ENCODE measurements at regions not wholly inside any gene's neighbourhood (a gene's known extent, or its start where the extent isn't known, plus 50 kb on each side); places are given as distances from the start of the nearest gene placed in this dataset.

- DNase-seq, result peak; percentile 29
These were observed 50.7 kb upstream of the TOX2 start for GRCh38 chr20:43863821-43864544.

GRCh38 chr20:43863330-43863729 lies 51.3 kb upstream of the TOX2 start:
- DNase-seq, result no peak

- DNase-seq, result no peak
These were observed 52.2 kb upstream of the TOX2 start for GRCh38 chr20:43862438-43862837.

GRCh38 chr20:43859994-43860393 lies 54.7 kb upstream of the TOX2 start:
- no peak for DNase-seq

GRCh38 chr20:43857932-43858331 lies 56.7 kb upstream of the TOX2 start:
- DNase-seq, result no peak

- no peak for DNase-seq
These were observed 57.5 kb upstream of the TOX2 start for GRCh38 chr20:43857127-43857526.

DNA sequence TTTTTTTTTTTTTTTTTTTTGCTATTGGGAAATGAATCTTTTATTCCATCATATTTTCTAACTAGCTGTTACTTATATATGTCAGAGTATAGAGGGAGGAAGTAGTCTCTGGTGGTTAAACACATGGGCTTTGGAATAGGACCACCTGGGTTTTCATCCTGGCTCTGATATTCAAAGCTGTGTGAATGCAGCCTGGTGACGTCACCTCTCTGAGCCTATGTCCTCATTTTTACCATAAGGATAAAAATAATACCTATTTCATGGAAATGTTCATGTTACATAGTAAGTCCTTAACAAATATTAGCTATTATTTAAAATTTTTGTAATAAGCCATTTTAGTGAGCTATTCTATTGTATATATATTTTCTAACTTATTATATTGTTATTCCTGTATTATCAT lies 58.8 kb upstream of the TOX2 start:
- DNase-seq, result no peak

DNA sequence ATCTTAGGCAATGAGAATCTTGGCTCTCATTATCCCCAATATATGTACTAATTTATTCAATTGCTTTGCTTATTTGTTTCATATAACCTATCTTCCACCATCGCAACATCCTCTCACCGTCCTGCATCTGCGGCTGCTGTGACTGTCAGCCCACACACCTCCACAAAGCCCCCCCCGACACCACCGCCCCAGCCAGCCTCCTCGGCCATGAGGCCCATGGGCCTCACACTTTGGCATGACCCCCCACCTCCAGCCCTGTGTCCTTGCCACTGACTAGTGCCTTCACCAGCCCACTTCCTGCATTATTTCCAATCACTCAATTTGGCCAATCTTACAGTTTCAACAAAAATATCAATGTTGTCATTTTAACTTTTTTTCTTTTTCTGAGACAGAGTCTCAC lies 60.7 kb upstream of the TOX2 start:
- DNase-seq, result no peak

DNA sequence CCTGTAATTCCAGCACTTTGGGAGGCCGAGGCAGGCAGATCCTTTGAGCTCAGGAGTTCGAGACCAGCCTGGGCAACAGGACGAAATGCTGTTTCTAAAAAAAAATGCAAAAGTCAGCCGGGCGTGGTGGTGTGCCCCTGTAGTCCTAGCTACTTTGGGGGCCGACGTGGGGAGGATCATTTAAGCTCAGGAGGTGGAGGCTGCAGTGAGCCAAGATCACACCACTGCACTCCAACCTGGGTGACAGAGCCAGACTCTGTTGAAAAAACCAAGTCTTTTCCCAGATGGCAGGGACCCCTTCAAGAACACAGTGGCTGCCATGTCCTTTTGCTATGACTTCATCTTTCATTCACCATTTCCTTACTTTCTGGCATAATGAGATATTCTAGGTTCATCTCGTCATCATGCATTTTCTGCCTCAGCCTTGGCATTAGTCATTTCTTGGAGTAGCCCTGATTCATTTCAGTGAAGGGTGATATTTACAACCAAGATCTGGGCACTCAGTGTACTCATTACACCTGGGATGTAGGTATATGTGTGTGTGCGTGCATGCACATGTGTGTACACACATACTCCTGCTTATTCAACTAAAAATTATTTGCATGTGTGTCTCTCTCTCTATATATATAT lies 61.4 kb upstream of the TOX2 start:
- DNase-seq, result no peak

GRCh38 chr20:43849496-43850186 lies 65.0 kb upstream of the TOX2 start:
- no peak for DNase-seq

DNA sequence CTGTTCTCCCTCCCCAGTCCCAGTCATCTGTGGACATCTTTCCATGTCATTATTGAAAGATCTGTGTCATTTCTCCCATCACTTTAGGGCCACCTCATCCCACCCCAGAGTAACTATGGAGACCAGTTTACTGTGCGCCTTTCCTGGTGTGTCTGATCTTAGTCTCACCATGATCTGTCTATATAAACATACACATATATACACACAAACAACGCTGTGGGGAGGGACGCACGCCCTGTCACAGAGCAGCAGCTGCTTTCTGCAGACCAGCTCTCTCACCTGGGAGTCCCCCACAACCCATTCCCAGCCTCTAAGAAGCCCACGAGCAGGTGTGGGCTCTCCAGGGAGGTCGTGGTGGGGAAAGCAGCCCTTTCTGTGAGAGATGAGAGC lies 68.1 kb upstream of the TOX2 start:
- no peak for DNase-seq

DNA sequence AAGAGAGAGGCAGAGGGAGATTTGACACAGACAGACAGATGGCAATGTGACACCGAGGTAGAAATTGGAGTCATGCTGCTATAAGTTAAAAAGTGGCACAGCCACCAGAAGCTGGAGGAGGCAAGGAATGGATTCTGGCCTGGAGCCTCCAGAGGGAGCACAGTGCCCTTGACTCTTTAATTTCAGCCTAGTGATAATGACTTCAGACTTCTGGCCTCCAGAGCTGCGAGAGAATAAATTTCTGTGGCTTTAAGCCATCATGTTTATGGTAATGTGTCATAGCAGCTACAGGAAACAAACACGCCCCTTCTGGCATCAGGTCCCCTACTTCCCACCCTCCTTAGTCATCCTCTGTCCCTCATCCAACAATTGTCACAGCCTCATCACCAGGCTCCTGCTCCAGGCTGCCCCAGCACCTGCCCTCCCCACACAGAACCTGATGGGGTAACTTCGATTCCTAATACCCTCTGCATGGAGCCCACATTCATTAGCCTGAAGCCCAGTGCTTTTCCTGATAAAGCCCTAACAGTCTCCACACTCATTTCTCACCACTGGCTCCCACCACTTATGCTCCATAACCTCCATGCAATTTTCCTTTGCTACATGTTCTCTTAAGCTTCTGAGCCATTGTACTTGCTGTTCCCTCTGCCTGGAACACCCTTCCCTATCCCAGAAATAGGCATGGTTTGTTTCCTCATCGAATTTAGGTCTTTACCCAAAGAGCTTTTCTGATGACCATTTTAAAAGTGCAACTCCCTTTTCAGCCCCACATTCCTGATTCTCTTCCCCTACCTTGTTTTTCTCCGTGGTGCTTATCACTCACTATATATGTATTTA lies 69.7 kb upstream of the TOX2 start:
- DNase-seq, result no peak

GRCh38 chr20:43843965-43844660 lies 70.5 kb upstream of the TOX2 start:
- no peak for DNase-seq

GRCh38 chr20:43843096-43843964 lies 71.3 kb upstream of the TOX2 start:
- no peak for DNase-seq

DNA sequence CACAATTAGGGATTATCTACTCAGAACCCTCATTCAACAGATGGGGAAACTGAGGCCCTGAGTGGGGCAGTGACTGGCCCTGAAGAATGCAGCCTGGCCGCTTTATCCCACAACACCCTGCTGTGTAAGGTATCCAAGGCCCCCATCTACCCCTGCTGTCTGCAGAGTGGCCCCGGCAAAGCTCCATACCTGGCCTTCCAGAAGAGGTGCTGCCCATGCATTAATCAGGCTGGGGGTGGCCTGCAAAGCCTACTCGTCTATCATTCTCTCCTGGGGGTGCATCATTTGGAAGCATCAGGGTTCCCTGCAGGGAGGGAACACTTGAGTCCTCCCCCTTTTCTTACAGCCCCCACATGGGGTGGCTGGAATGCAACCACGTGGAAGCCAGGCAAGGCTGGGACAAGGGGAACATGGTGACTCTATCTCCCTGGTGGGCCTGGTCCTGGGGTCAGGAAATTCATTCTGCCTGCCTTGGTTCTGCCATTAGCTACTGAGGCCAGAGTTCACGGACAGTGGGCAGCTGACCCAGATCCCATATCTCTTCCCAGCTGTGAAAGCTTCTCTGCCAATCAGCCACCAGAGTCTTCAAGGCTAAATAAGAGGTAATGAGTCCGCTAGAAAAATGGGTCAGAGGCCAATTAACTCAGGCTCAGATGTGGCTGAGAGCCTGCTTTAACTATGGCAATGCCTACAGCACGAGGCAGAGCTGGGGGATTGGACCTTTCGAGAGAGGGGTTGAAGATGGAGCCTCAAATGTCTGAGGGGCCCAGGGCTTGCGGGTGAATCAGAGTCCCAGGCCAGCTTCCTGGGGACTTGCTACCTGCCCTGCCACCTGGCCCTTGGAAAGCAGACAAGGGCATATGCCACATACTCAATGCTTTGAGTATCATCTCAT lies 72.3 kb upstream of the TOX2 start:
- no peak for DNase-seq

- DNase-seq, result no peak
These were observed 74.1 kb upstream of the TOX2 start for GRCh38 chr20:43840382-43841070.

- no peak for DNase-seq
These were observed 74.9 kb upstream of the TOX2 start for GRCh38 chr20:43839793-43840199.

GRCh38 chr20:43838703-43839060 lies 76.0 kb upstream of the TOX2 start:
- DNase-seq, result no peak

- no peak for DNase-seq
These were observed 76.6 kb upstream of the TOX2 start for GRCh38 chr20:43837856-43838702.
